K562 (cell line): ENCODE measurements at regions not wholly inside any gene's neighbourhood (a gene's known extent, or its start where the extent isn't known, plus 50 kb on each side); places are given as distances from the start of the nearest gene placed in this dataset.

Source experiments
- ATAC-seq: fragments of 200-7000 bp; cut with Tn5 transposase; 3 replicates; pipeline ENCODE4 v1.9.1; 2020; ENCODE audit warnings: moderate library complexity
- BruUV-seq: library from RNA; stranded (reverse); fragments of 400-500 nt; replicated peaks from 2 replicates; lab custom pipeline; 2021; lab: Mats Ljungman, UMichigan
- CTCF ChIA-PET: fragments of 300-600 bp; formaldehyde crosslinking; extraction: SDS; loops from one replicate; lab custom pipeline; 2021; ENCODE audit warnings: low intra/inter-chr PET ratio; lab: Yijun Ruan, JAX
- POLR2A ChIA-PET: fragments of 300-600, 350-650 bp; sonication (Branson Sonifier 250); formaldehyde crosslinking; extraction: SDS; loops from one replicate; lab custom pipeline; 2021; ENCODE audit warnings: antibody characterized with exemption, inconsistent platforms; lab: Yijun Ruan, JAX
- DNase-seq, 4 experiments: peaks; one replicate each; pipeline versions ENCODE4 v3.0.0 to v3.0.0-alpha.2; 2011 to 2018; ENCODE audit warnings: low spot score in 3 of 4, mixed read lengths in 3 of 4; ENCODE audit errors: extremely low read depth in 1 of 4
- FAIRE-seq: peaks from 2 replicates; lab custom pipeline; 2011; peaks lifted over from hg19 to GRCh38; lab: Jason Lieb, UNC
- H2AFZ ChIP-seq: 2 replicates; pipeline ENCODE4 v1.6.0; 2011; ENCODE audit warnings: low read depth, low read length, control low read depth, inconsistent platforms
- H3K27ac ChIP-seq: fragments of 200-600 bp; 3 replicates; pipeline ENCODE4 v1.8.0; 2011; ENCODE audit warnings: low read depth, mild to moderate bottlenecking, control low read depth, inconsistent platforms, low read length, moderate library complexity, mixed read lengths; ENCODE audit errors: extremely low read depth
- H3K27me3 ChIP-seq, 2 experiments: fragments of 300-600 bp in 1 of 2; 2 replicates in 1 of 2; 3 replicates in 1 of 2; pipeline versions ENCODE4 v1.6.0 to v1.8.0; 2011; ENCODE audit warnings: inconsistent platforms in 2 of 2, low read length in 2 of 2, mild to moderate bottlenecking in 1 of 2, mixed read lengths in 1 of 2, moderate library complexity in 1 of 2; ENCODE audit not compliant: control insufficient read depth in 2 of 2, insufficient read depth in 2 of 2
- H3K36me3 ChIP-seq: fragments of 300-600 bp; 3 replicates; pipeline ENCODE4 v1.8.0; 2011; ENCODE audit warnings: mild to moderate bottlenecking, low read length, inconsistent platforms; ENCODE audit not compliant: control insufficient read depth, insufficient read depth
- H3K4me1 ChIP-seq, 2 experiments: fragments of 200-600 bp in 1 of 2; replicated peaks in 1 of 2; 2 replicates in 1 of 2; 3 replicates in 1 of 2; pipeline versions ENCODE4 v1.5.1 to v1.8.0; 2011; ENCODE audit warnings: inconsistent platforms in 2 of 2, low read length in 2 of 2, mild to moderate bottlenecking in 1 of 2, mixed read lengths in 1 of 2, moderate library complexity in 1 of 2; ENCODE audit not compliant: control insufficient read depth in 2 of 2, insufficient read depth in 2 of 2
- H3K4me2 ChIP-seq: 2 replicates; pipeline ENCODE4 v1.6.1; 2011; ENCODE audit warnings: low read length, control low read depth, inconsistent platforms, mixed read lengths; ENCODE audit not compliant: insufficient read depth
- H3K4me3 ChIP-seq: fragments of 200-600 bp; sonication (generic), shearing (Covaris generic); 2 replicates; pipeline ENCODE4 v1.5.1; 2016; ENCODE audit warnings: control low read depth, inconsistent platforms
- H3K79me2 ChIP-seq: fragments of 200-600 bp; 3 replicates; pipeline ENCODE4 v1.8.0; 2011; ENCODE audit warnings: low read length, inconsistent platforms; ENCODE audit not compliant: control insufficient read depth, insufficient read depth
- H3K9ac ChIP-seq, 2 experiments: 2 replicates each; pipeline versions ENCODE4 v1.6.0 to v1.6.1; 2011; ENCODE audit warnings: low read depth in 2 of 2, low read length in 2 of 2, control low read depth in 1 of 2, inconsistent platforms in 1 of 2, mild to moderate bottlenecking in 1 of 2, mixed read lengths in 1 of 2; ENCODE audit not compliant: insufficient read depth in 1 of 2
- H3K9me1 ChIP-seq: one replicate; pipeline ENCODE4 v1.6.0; 2011; ENCODE audit warnings: inconsistent platforms, mild to moderate bottlenecking, low read length, moderate library complexity; ENCODE audit not compliant: control insufficient read depth, insufficient read depth
- H3K9me3 ChIP-seq: replicated peaks from 2 replicates; pipeline ENCODE4 v1.5.1; 2011; ENCODE audit warnings: low read depth, low read length, inconsistent platforms; ENCODE audit not compliant: control insufficient read depth, insufficient read depth
- H4K20me1 ChIP-seq: replicated peaks from 2 replicates; pipeline ENCODE4 v1.6.1; 2011; ENCODE audit warnings: low read length, inconsistent platforms, mixed read lengths; ENCODE audit not compliant: control insufficient read depth, insufficient read depth
- PHB ChIP-seq: fragments of 250-450 bp; sonication (Bioruptor Pico); IDR thresholded peaks from 2 replicates; pipeline ENCODE4 v1.5.0; 2021
- TAF9B ChIP-seq: fragments of 450-650 bp; IDR thresholded peaks from 2 replicates; pipeline ENCODE4 v1.6.1; 2018; ENCODE audit warnings: mild to moderate bottlenecking; ENCODE audit not compliant: partially characterized antibody
- ZNF609 ChIP-seq: sonication (generic); formaldehyde crosslinking; IDR thresholded peaks from 2 replicates; pipeline ENCODE4 v1.8.1; 2023; ENCODE audit warnings: missing genetic modification reagents, mild to moderate bottlenecking, borderline replicate concordance
- ZNF717 ChIP-seq: fragments of 250-450 bp; sonication (Bioruptor Pico); IDR thresholded peaks from 2 replicates; pipeline ENCODE4 v1.5.0; 2021
- WGBS: fragments of 100-300 bp; shearing (Covaris generic); methylation state at CpG from one replicate; pipeline ENCODE4 v1.1.6; 2016; ENCODE audit warnings: low coverage, mixed read lengths; ENCODE audit not compliant: insufficient coverage; ENCODE audit errors: missing lambda C conversion rate; 5-methylcytosine and 5-hydroxymethylcytosine counted together
- in situ Hi-C: fragments of 300-500 bp; cut with MboI; formaldehyde crosslinking; loops from 4 replicates; pipeline ENCODE4 v1.15.0; 2018; ENCODE audit warnings: inconsistent platforms, mixed read lengths
- intact Hi-C: fragments of 100-400 bp; cut with micrococcal nuclease; formaldehyde crosslinking; loops from 2 replicates; pipeline ENCODE4 v1.14.2; 2022
- TF ChIP-seq, protein P1 (sequence below): fragments of 450-650 bp; formaldehyde crosslinking; IDR thresholded peaks from 2 replicates; pipeline ENCODE4 v1.4.0; 2022; ENCODE audit warnings: mild to moderate bottlenecking, moderate library complexity

GRCh38 chr17:79676796-79677195 is 53.9 kb upstream of the ENPP7 start:
- no peak overlapping the region for H3K9ac ChIP-seq
- no peaks in the 10 kb centered on the region for H3K79me2 ChIP-seq
- TF ChIP-seq TAF9B: no peak
- TF ChIP-seq, protein P1, sequence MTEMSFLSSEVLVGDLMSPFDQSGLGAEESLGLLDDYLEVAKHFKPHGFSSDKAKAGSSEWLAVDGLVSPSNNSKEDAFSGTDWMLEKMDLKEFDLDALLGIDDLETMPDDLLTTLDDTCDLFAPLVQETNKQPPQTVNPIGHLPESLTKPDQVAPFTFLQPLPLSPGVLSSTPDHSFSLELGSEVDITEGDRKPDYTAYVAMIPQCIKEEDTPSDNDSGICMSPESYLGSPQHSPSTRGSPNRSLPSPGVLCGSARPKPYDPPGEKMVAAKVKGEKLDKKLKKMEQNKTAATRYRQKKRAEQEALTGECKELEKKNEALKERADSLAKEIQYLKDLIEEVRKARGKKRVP (CRISPR knock-in tag): no peak
- no peak for TF ChIP-seq ZNF717 (CRISPR knock-in tag)
- TF ChIP-seq ZNF609 (CRISPR knock-in tag): no peak
- no peak for TF ChIP-seq PHB (CRISPR knock-in tag)
- no peak for ATAC-seq
- no peak for DNase-seq
- H2AFZ ChIP-seq: no peak overlapping the region
- H3K4me1 ChIP-seq: no peaks in the 10 kb centered on the region
- no peaks in the 10 kb centered on the region for H3K9me1 ChIP-seq
- no peaks in the 10 kb centered on the region for H3K9me3 ChIP-seq
- in situ Hi-C loops: no loop called here
- H3K36me3 ChIP-seq: no peaks in the 10 kb centered on the region
- H4K20me1 ChIP-seq: no peaks in the 10 kb centered on the region; the same call in 1 of the 2 replicates
- H3K27me3 ChIP-seq: peaks cover 30 to 55% of the 10 kb centered on the region in 2 experiments; a peak in 4 of 5 replicates
- no peak overlapping the region for H3K4me2 ChIP-seq
- BruUV-seq: no TSS peak
- no peak overlapping the region for H3K27ac ChIP-seq
- under 1% methylated on average over 10 of the region's 10 CpGs for WGBS
- CTCF ChIA-PET: no interaction called here
- POLR2A ChIA-PET: no interaction called here
- no peak for FAIRE-seq
- intact Hi-C loops: no loop called here
- no peak overlapping the region for H3K4me3 ChIP-seq
